Glomerular endothelial cell (primary cell): ENCODE measurements at regions not wholly inside any gene's neighbourhood (a gene's known extent, or its start where the extent isn't known, plus 50 kb on each side); places are given as distances from the start of the nearest gene placed in this dataset.
A peak's percentile ranks its signal among the peaks of the same experiment; 100 is the strongest.

Experiments used
- DNase-seq: peaks from one replicate; pipeline ENCODE4 v3.0.0-alpha.2; 2011; ENCODE audit warnings: low read depth, low spot score; ENCODE audit errors: extremely low read depth

DNA sequence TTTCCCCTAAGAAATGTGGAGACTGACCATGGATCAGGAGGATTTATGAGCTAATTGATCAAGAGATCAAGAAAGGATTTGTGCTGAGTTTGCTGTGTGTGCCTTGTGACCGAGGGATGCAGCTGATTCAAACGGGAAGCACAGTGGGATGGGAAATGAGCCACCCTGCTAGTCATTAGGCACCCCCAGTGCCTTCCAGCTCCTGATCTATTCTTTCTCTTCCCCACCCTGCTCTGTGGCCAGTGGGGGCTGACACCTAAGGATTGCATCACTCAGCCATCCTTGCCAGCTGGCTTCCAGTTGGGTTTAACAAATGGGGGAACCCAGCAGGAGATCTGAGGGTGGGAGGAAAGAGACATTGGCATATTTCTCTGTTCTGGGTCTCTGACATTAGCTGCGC is 132.2 kb upstream of the CXCR4 start:
- no peak for DNase-seq

DNA sequence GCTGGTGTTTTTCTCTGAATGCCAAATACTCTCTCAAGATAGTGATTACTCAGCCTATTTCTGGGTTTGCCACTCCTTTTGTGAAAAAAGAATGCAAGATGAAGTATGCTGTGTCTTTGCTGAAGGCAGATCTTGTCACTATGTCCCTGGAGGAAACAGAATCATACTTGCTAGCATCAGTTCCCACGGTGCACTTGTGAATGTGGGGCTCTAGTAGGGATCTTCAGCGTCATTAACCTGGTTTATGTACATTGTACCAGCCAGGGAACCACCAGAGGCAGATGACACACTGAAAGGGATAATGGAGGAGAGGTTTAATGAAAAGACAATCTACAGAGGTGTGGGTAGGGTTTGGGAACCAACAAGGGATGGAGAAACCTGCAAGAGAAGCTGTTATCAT is 131.0 kb upstream of the CXCR4 start:
- no peak for DNase-seq

DNA sequence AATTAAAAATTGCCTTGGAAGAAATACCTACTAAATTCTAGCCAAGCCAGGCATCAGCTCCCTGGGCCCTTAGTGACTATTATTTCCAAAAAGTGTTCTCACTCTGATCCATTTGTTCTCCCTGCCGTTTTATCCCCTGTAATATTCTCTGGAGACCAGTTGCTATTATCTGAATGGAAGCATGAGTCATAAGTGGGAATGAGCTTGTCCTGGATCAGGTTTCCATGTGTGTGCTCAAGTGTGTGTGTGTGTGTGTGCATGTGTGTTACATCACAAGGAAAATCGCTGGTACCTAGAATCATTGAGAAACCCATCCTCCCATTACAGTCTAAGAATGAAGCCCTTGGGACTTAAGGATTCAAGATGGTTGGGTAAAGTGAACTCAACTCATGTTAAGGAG is 130.3 kb upstream of the CXCR4 start:
- DNase-seq: no peak

DNA sequence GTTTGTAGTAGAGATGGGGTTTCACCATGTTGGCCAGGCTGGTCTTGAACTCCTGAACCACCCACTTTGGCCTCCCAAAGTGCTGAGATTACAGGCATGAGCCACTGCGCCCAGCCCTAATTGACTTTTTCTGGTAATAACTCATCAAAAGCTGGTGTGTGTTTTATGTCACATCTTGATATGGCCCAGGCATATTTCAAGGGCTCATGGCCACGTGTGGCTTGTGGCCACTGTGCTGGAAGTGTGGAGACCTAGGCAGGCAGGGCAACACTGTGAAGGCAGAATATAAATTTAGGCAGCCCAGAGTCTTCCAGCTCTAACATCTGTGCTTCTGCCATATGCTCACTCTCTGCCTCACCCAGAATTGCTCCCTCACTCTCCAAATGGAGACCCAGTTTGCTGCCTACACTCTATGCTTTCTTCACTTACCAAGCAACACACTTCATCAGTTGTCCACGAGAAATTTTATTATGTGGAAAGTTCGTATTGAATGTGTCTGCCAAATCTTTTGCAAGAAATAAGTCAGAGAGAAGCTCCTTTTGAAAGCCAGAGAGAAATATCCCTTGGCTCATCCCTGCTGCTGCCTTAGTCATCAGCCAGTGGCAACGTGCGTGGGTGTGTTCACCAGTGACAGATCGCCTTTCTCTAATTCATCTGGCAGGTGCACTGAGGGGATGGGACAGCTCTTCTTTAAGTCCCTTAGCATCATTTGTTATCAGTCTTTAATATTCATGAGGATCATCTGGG is 129.4 kb upstream of the CXCR4 start:
- DNase-seq: no peak

DNA sequence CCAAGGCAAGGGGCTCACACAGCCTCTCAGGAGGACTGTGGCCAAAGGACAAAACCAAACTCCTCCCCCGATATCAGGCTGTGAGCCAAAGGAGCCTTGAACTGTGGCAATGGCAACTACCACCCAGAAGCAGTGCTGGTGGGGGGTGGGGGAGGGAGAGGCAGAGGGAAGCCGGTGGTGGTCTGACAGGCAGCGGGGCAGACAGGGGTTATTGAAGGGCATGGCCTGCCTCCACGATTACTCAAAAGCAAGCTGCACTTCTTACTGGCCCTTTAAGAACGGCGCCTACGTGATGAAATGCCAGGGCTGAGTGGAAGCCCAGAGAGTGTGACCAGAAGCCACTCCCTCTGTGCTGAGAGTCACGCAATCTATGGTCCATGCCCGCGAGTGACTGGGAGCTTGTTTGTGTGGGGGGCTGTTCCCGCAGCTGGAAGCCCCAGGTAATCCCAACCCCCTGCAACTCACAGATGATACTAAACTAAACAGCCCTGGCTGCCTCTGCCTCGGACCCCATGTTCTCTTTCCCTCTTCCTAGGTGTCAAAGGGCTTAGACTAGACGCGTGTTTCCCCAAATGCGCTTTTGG is 128.2 kb upstream of the CXCR4 start:
- no peak for DNase-seq

GRCh38 chr2:136245211-136245610 is 127.3 kb upstream of the CXCR4 start:
- no peak for DNase-seq

DNA sequence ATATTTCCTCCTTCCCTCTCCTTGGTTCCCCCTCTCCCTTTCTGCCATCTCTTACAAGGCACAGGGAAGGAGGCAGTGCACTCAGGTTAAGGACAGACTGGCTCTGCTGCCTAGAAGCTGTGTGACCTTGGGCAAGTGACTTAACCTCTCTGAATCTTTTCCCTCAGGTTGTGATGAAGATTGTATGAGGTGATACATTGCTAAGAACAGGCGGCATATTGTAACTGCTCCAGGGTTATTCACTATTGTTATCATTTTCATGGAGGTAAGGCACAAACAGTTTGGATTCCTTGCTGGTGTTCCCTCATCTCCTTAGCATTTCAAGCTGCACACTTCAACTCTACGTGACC is 126.6 kb upstream of the CXCR4 start:
- DNase-seq: no peak

DNA sequence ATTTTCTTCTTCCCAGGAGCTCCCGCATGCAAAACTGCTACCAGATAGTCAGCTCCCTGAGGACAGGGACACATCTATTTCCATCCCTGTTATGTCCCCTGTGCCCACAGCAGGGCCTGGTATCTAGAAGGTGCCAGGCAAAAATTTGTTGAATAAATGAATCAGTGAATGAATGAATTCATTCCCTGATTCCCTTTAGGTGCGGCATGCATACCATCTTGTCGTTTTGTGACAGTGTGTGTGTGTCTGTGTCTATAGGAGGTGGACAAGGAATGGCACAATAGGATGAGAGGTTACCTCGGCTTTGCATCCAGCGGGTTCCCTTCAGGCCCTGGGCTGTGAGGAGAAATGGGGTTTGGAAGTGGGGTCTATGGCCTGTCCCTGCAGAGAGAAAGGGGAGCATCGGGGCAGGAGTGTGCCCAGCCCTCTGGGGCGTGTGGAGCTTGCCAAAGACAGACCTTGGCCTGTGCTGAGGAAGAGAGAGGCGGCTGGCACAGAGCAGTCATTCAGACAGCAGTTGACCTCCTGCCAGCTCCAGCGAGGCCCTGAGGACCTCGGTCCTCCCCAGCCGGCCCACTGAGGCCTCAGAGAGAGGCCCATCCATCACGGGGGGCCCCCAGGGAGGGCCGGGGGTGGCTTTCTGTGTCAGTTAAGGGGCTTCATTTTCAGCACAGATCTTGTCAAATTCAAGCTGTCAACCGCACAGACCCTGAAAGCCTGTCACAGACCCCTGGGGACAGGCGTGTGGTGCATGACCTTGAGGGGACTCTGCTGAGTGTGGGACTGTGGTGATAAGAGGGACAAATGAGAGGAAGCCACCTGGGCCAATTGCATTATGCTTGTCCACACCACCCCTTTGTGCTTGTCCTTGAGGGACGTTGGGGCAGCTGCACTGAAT is 125.9 kb upstream of the CXCR4 start:
- no peak for DNase-seq

GRCh38 chr2:136242687-136243277 is 124.8 kb upstream of the CXCR4 start:
- no peak for DNase-seq

GRCh38 chr2:136242100-136242499 is 124.2 kb upstream of the CXCR4 start:
- no peak for DNase-seq

DNA sequence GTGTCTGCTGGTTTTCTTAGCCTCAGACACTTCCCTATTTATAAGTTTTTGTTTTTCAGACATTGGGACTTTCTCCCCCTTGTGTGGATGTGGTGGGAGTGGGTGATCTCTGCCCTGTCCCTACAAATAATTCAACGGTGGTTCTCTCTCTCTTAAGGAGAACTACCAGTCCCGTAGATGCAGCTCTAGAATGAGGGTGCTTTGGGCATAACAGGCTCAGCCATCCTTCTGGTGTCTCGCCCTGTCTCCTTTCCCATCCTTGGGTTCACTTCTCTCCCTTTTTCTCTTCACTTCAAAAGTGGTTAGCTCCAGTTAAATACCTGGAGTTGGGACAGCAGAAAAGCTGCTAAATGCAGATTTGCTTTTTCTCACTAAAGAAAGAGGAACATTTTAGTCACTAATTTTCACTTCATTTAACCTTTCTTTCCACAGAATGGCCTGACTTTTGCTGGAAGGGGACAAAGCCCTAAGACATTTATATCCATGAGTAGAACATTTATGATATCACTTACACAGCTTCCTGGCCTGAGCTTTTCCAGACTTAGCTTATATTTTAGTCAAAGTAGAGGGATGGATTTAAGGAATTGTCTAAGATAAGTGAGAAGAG is 121.2 kb upstream of the CXCR4 start:
- DNase-seq: no peak

- peak; percentile 86 for DNase-seq
Observed at GRCh38 chr2:136238286-136239078, 120.5 kb upstream of the CXCR4 start.

- DNase-seq: peak; percentile 82
Observed at GRCh38 chr2:136236019-136236418, 118.1 kb upstream of the CXCR4 start.

GRCh38 chr2:136235546-136235945 is 117.6 kb upstream of the CXCR4 start:
- DNase-seq: no peak

DNA sequence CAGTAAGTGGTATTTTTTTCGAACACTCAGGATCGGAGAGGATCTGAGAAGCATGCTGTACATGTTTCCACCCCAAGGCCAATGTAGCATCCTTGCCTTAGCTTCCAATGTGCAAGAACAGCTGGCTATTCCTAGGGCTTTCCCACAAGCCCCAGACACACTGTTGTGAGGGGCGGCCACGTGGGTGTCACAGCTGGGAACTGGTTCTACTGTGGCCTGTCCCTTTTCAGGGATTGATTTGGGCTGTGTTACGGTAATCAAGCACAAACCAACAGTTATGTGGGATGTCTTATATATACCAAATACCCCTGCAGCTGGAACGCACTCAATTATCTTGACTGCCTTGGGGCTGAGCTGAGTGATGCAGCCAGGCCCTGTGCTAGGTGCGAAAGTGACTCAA is 116.3 kb upstream of the CXCR4 start:
- no peak for DNase-seq

DNA sequence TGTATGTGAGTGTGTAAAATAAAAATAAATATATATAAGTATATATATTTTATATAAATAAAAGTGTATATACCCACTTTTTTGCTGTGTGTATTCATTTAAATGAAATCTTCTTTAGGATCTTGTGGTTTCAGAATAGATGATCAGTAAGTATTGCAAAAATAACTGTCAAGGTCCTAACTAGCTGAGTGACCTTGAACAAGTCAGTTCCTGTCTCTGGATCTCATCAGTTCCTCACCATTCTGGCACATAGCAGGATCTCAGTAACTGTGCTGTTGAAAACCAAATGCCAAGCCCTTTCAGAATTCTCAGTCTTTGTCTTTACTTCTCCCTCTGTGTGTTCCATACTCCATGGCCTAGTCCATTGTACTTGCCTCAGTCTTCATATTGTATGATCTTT is 115.3 kb upstream of the CXCR4 start:
- no peak for DNase-seq

DNA sequence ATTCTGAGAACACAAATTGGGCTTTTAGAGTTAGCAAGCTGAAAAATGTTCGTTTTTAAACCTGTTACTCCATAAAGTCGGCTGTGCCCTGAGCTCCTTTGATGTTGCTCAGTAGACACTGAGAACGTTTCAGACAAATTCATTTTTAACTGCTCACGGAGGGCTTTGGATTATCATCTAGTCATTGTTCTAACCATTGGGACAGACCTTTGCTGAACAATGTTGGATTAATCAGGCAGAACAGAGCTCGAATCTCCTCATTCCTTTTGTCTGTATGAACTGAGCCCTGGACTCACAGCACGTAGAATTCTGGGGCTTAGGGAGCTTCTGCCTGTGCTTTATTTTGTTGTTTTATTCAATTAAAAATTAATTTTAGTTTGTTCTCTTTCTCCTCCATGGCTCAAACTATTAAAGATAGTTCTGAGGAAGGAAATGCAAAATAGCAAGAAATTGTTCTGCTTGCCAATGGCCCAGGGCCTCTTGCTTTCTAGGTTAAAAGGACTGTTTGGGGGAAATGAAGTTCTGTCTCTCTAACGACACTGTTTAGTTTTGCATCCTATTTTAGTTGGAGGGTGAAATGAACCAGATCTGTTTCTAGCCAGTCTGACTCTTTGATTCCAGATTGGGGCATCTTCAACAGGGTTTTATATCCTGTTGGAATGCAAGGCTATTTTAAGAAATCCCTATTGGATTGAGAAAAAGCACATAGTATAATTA is 114.7 kb upstream of the CXCR4 start:
- no peak for DNase-seq

- no peak for DNase-seq
Observed at GRCh38 chr2:136230464-136230863, 112.5 kb upstream of the CXCR4 start.

- DNase-seq: no peak
Observed at GRCh38 chr2:136226903-136227302, 109.0 kb upstream of the CXCR4 start.
